ENCODE measurements at regions not wholly inside any gene's neighbourhood (a gene's known extent, or its start where the extent isn't known, plus 50 kb on each side); places are given as distances from the start of the nearest gene placed in this dataset.

- DNase-seq: no peak
Measured at GRCh38 chr11:37087650-37088572, 489.9 kb upstream of the RAG2 start.

DNA sequence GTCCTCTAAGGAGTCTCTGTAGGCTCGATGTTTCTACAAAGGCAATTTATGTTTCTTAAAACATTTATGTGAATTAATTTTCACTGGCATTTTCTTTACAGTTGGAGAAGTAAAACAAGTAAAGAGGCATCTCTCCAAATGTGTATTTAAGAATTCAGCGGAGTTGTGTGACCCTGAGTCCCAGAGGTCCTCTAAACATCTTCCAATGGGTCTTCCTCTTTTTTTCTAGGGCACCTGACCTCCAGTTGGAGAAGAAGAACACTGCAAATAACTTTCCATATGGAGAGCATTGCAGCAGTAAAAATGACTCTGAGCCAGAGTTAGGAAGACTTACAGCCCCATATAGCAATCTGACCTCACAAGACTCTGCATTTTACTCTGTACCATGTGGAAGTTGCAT is 480.5 kb upstream of the RAG2 start:
- no peak for DNase-seq

- no peak for DNase-seq
Measured at GRCh38 chr11:37076866-37077265, 478.8 kb upstream of the RAG2 start.

- DNase-seq: no peak
Measured at GRCh38 chr11:37072538-37073055, 474.6 kb upstream of the RAG2 start.

GRCh38 chr11:37050311-37050710 is 452.3 kb upstream of the RAG2 start:
- DNase-seq: no peak

DNA sequence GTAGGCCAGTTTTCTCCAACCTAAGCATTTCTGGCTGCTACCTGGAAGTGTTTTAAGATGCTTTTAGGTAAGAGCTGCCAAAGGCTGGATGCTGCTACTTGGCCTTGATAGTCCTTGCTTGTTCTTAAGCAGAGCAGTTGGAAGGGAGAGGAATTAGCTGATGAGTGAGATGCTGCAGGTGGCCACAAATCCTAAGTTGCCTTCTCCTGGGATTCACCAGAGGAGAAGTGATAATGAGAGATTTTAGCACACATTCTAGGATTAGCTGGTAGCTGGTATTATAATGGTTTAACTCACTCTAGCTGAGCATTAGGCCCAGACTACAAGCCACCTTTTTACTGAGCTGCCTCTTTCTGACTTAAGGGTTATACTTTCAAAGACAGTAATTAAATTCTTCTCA is 442.9 kb upstream of the RAG2 start:
- DNase-seq: no peak

DNA sequence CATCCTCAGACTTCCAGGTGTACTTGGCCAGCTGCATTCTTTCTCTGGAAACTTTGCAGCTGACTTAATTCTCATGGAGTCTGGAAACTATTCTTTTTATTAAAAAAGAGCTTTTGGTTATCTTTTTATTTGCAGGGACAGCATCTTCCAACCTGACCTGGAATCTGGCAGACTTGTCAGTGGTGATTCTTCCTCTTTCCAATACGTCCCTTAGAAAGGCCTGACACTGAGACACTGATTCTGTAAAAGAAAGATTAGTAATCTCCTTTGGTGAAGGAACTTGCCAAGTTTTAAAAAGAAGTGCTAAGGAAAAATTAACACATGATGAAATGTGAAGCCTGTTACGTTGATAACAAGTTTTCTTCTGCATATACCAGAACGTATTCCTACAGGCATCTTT is 440.9 kb upstream of the RAG2 start:
- DNase-seq: no peak

- no peak for DNase-seq
Measured at GRCh38 chr11:37026741-37027140, 428.7 kb upstream of the RAG2 start.

DNA sequence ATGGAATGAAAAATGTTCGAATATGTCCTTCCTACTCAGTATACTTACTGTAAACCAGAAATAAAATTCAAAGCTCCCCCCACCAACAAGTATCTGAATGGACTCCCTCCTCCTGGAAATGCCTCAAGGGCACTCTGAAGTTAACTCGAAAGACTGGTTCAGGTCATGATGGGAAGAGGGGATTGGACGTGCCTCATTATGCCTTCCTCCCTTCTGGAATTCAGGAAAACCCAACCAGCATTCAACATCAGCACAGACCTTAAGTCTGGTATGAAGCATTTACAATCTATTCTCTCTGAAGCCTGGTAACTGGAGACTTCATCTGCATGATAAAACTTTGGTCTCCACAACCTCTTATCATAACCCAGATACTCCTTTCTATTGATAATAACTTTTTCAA is 428.3 kb upstream of the RAG2 start:
- no peak for DNase-seq

DNA sequence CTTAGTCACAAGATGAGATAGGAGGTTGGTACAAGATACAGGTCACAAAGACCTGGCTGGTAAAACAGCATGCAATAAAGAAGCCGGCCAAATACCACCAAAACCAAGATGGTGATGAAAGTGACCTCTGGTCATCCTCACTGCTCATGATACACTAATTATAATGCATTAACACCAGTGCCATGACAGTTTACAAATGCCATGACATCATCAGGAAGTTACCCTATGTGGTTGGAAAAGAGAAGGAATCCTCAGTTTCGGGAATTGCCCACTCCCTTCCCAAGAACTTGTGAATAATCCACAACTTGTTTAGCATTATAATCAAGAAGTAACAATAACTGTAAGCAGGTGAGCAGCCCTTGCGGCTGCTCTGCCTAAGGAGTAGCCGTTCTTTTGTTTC is 408.5 kb upstream of the RAG2 start:
- no peak for DNase-seq

DNA sequence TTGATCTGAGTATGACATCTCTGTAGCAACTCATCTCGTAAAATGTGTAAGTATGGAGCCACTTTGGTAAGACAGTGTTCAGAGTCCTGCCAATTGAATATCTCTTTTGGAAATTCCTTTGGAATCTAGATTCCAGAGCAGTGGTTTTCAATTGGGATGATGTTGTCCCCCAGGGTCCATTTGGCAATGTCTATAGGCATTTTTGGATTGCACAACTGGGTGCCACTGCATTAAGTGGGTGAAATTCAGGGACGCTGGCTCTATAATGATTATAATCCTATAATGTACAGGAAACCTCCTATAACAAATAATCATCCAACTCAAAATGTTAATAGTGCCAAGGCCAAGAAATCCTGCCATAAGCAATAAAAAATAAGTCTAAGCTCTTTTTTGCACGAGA is 404.8 kb upstream of the RAG2 start:
- no peak for DNase-seq

GRCh38 chr11:36997656-36998055 is 399.6 kb upstream of the RAG2 start:
- DNase-seq: no peak

DNA sequence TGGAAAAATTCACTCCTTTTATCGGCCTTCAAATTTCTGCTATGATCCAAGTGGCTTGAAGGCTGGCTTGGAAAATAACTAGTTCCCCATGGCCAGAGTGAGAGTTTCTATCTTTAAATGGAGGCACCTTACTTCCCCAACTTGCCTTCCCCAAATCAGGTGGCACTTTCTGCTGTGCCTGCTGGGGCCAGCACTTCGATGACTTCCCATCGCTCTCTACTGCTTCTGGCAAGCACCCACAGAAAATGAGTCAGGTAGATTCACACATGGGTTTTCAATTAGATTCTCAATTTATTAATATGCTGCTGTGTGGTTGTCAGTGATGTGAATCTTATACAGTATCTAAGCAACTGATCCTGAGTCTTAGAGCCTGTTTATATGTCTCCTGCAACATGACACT is 398.8 kb upstream of the RAG2 start:
- DNase-seq: no peak

GRCh38 chr11:36994208-36994607 is 396.2 kb upstream of the RAG2 start:
- DNase-seq: no peak

DNA sequence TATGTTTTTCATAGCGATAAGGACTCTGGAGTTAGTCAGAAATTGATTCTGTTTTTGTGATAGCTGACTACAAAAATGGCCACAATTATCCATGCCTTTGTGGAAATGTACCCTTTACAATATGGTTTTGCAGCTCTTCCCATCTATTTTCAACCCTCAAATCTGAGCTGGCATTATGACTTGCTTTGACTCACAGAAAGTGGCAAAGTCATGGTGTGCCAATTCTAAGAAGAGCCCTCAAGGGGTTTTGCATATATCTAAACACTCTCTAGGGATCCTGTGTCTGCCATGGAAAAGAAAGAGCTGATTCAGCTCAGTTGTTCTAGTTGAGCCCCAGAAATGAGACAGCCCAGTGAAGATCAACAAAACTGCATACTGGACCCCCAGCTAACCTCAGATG is 390.5 kb upstream of the RAG2 start:
- DNase-seq: no peak

- DNase-seq: no peak
Measured at GRCh38 chr11:36985562-36985961, 387.5 kb upstream of the RAG2 start.

GRCh38 chr11:36976741-36977140 is 378.7 kb upstream of the RAG2 start:
- no peak for DNase-seq

- no peak for DNase-seq
Measured at GRCh38 chr11:36974771-36975170, 376.7 kb upstream of the RAG2 start.

- DNase-seq: no peak
Measured at GRCh38 chr11:36953976-36954375, 355.9 kb upstream of the RAG2 start.

GRCh38 chr11:36948460-36949127 is 350.6 kb upstream of the RAG2 start:
- no peak for DNase-seq

- no peak for DNase-seq
Measured at GRCh38 chr11:36945384-36945783, 347.3 kb upstream of the RAG2 start.

DNA sequence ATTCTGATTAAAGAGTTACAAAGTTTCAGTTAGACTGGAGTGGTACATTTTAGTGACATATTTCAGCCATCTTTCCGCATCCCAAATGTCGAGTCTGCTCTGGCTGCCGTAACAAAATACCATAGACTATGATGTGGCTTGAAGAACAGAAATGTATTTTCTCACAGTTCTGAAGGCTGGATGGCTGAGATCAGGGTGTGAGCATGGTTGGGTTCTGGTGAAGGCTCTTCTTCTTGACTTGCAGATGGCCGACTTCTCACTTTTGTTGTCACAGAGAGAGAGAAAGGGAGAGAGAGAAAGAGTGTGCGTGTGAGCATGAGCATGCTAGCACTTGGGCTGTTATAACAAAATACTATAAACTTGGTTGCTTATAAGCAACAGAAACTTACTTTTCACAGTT is 335.4 kb upstream of the RAG2 start:
- no peak for DNase-seq

DNA sequence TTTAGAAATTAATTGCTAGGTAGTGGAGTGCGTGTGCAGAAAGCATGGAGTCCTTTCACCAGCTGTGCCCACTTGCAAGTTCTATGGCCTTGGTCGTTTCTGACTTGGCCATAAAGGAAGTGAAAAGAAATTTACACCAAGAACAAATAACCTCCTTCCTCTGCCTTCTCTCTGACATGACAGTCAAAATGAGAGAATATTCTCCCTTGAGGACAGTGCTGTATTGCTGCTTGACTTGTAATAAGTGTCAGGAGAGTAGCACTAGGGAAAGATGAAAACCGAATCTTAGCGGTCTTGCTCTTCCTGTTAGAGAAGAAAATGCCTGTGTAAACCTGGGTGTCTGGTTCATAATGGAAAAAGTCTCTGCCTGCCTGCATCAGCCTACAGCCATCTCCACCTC is 333.1 kb upstream of the RAG2 start:
- DNase-seq: no peak

DNA sequence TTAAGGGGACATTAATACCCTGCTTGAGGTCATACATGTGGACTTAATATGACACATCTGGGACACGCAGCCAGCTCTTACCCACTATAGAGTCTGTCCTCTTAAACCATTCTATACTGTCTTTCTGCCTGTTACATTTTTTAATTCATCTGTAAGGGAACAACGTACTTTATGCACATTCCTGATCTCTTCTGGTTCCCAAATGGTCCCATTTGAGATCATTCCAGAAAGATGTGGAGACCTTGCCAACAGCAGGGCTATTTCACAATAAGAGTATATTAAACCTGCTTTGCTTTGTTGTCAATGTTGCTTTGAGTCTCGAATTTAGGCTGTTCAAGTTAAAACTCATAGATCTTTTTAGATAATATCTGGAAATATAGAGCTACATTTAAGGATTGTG is 332.2 kb upstream of the RAG2 start:
- no peak for DNase-seq
